ENCODE measurements at regions not wholly inside any gene's neighbourhood (a gene's known extent, or its start where the extent isn't known, plus 50 kb on each side); places are given as distances from the start of the nearest gene placed in this dataset.

DNA sequence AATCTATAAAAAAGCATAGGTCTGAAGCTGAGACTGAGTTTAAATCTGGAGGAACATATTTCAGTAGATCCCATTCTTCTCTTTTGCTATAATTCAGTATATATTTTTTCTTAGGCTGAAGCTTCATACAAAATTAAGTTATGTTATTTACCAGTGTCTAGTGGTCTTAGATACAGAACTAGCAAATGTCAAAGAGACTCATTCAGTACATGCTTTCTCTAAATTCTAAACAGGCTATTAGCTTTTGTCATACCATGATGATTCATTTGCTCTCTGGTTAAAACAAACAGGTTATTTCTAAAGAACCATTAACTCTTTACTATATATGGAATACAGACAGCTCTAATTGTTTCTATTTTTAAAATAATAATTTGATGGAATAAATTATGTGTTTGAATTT is 1170.2 kb upstream of the PRMT6 start:
- H3K27ac ChIP-seq (ENCODE audit: insufficient read depth in 1 of 2, low read depth in 1 of 2, low read length in 2 of 2, poor library complexity in 1 of 2, severe bottlenecking in 2 of 2) = no peak overlapping the region
- POLR2A ChIA-PET = no interaction called here
- CTCF ChIA-PET = no interaction called here

DNA sequence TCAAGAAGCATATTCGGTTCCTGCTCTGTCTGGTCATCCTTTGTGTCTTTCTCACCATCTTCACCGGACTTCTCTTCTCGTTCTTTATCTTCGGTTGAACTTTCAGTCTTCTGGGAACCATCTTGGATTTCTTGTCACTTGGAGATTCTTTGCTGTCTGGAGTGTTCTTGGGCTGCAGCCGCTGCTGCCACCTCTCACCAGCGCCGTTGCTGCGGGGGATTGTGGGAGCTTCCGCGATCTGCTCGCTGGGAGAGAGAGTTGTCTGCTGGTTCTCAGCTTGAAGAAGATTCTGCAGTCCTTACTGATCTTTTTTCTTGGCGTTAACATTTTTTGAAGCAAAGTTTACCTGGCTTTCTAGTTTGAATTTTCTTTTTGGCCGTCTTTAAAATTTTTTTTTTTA is 1165.2 kb upstream of the PRMT6 start:
- H3K27ac ChIP-seq (ENCODE audit: insufficient read depth in 1 of 2, low read depth in 1 of 2, low read length in 2 of 2, poor library complexity in 1 of 2, severe bottlenecking in 2 of 2) = no peak overlapping the region
- H3K4me3 ChIP-seq (ENCODE audit: control insufficient read depth in 1 of 7, extremely low read depth in 1 of 7, insufficient read depth in 4 of 7, low read depth in 2 of 7, low read length in 6 of 7) = no peak overlapping the region
- H3K4me1 ChIP-seq (ENCODE audit: control extremely low read depth in 1 of 4, control insufficient read depth in 4 of 4, insufficient read depth in 4 of 4, low read length in 3 of 4) = no peaks in the 10 kb centered on the region
- no peaks in the 10 kb centered on the region for H3K27me3 ChIP-seq (replicated peaks in 2 of 5; ENCODE audit: control insufficient read depth in 4 of 5, insufficient read depth in 5 of 5, low read length in 4 of 5)
- ChIA-PET CTCF (no interaction called here), POLR2A (no interaction called here)
- H3K9me3 ChIP-seq (ENCODE audit: control extremely low read depth in 1 of 5, control insufficient read depth in 4 of 5, insufficient read depth in 2 of 5, low read depth in 1 of 5, low read length in 4 of 5) = no peaks in the 10 kb centered on the region
- WGBS (ENCODE audit: insufficient coverage) = 89% methylated on average over 11 of the region's 13 CpGs
- no peak for DNase-seq
- H3K36me3 ChIP-seq (ENCODE audit: control insufficient read depth in 4 of 4, insufficient read depth in 4 of 4, low read length in 3 of 4) = no peaks in the 10 kb centered on the region

More for the DNA sequence above, 1170.2 kb upstream of the PRMT6 start:
- no peak for DNase-seq
- Histone ChIP-seq H3K4me3 (ENCODE audit: control insufficient read depth in 1 of 7, extremely low read depth in 1 of 7, insufficient read depth in 4 of 7, low read depth in 2 of 7, low read length in 6 of 7) (no peak overlapping the region), H3K9me3 (ENCODE audit: control extremely low read depth in 1 of 5, control insufficient read depth in 4 of 5, insufficient read depth in 2 of 5, low read depth in 1 of 5, low read length in 4 of 5) (no peaks in the 10 kb centered on the region), H3K27me3 (replicated peaks in 2 of 5; ENCODE audit: control insufficient read depth in 4 of 5, insufficient read depth in 5 of 5, low read length in 4 of 5) (no peaks in the 10 kb centered on the region), H3K36me3 (ENCODE audit: control insufficient read depth in 4 of 4, insufficient read depth in 4 of 4, low read length in 3 of 4) (no peaks in the 10 kb centered on the region), H3K4me1 (ENCODE audit: control extremely low read depth in 1 of 4, control insufficient read depth in 4 of 4, insufficient read depth in 4 of 4, low read length in 3 of 4) (no peaks in the 10 kb centered on the region)

DNA sequence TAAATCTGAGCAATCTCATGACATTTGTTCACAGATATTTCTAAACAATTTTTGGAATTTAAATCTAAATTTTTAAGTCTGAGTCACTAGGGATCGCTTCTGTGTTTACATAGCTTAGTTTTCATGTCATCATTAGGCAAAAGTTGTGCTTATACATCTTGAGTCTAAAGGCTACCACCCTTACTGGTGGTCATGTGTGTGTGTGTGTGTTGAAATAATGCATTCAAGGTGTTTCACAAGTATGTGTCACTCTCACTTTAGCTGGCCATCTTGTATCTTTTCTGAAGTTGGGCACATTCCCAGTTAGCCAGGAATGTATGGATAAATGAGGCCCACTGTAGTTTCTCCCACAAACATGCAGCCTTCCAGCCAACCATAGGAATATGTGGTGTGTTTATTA is 1162.5 kb upstream of the PRMT6 start:
- no peaks in the 10 kb centered on the region for H3K9me3 ChIP-seq (ENCODE audit: control extremely low read depth in 1 of 5, control insufficient read depth in 4 of 5, insufficient read depth in 2 of 5, low read depth in 1 of 5, low read length in 4 of 5)
- WGBS (ENCODE audit: insufficient coverage) = no CpG with 5 or more reads among the region's 1 CpG
- no peaks in the 10 kb centered on the region for H3K36me3 ChIP-seq (ENCODE audit: control insufficient read depth in 4 of 4, insufficient read depth in 4 of 4, low read length in 3 of 4)
- DNase-seq = no peak
- no peaks in the 10 kb centered on the region for H3K4me1 ChIP-seq (ENCODE audit: control extremely low read depth in 1 of 4, control insufficient read depth in 4 of 4, insufficient read depth in 4 of 4, low read length in 3 of 4)
- ChIA-PET POLR2A (no interaction called here), CTCF (no interaction called here)
- H3K27ac ChIP-seq (ENCODE audit: insufficient read depth in 1 of 2, low read depth in 1 of 2, low read length in 2 of 2, poor library complexity in 1 of 2, severe bottlenecking in 2 of 2) = no peak overlapping the region
- H3K4me3 ChIP-seq (ENCODE audit: control insufficient read depth in 1 of 7, extremely low read depth in 1 of 7, insufficient read depth in 4 of 7, low read depth in 2 of 7, low read length in 6 of 7) = no peak overlapping the region
- H3K27me3 ChIP-seq (replicated peaks in 2 of 5; ENCODE audit: control insufficient read depth in 4 of 5, insufficient read depth in 5 of 5, low read length in 4 of 5) = no peaks in the 10 kb centered on the region

GRCh38 chr1:105909811-105910210 is 1146.7 kb upstream of the PRMT6 start:
- no peak overlapping the region for H3K27ac ChIP-seq (ENCODE audit: insufficient read depth in 1 of 2, low read depth in 1 of 2, low read length in 2 of 2, poor library complexity in 1 of 2, severe bottlenecking in 2 of 2)
- H3K4me3 ChIP-seq (ENCODE audit: control insufficient read depth in 1 of 7, extremely low read depth in 1 of 7, insufficient read depth in 4 of 7, low read depth in 2 of 7, low read length in 6 of 7) = no peak overlapping the region
- H3K4me1 ChIP-seq (ENCODE audit: control extremely low read depth in 1 of 4, control insufficient read depth in 4 of 4, insufficient read depth in 4 of 4, low read length in 3 of 4) = no peaks in the 10 kb centered on the region
- H3K36me3 ChIP-seq (ENCODE audit: control insufficient read depth in 4 of 4, insufficient read depth in 4 of 4, low read length in 3 of 4) = no peaks in the 10 kb centered on the region
- 83% methylated on average over 2 of the region's 2 CpGs for WGBS (ENCODE audit: insufficient coverage)
- H3K9me3 ChIP-seq (ENCODE audit: control extremely low read depth in 1 of 5, control insufficient read depth in 4 of 5, insufficient read depth in 2 of 5, low read depth in 1 of 5, low read length in 4 of 5) = no peaks in the 10 kb centered on the region
- POLR2A ChIA-PET = no interaction called here
- no peaks in the 10 kb centered on the region for H3K27me3 ChIP-seq (replicated peaks in 2 of 5; ENCODE audit: control insufficient read depth in 4 of 5, insufficient read depth in 5 of 5, low read length in 4 of 5)
- DNase-seq = no peak
- CTCF ChIA-PET = interaction anchor here (0.6 kb wide), 1 partner anchor 106 kb away, joined by 3 read pairs; no protein-coding TSS in a partner anchor

- Histone ChIP-seq H3K27ac (ENCODE audit: insufficient read depth in 1 of 2, low read depth in 1 of 2, low read length in 2 of 2, poor library complexity in 1 of 2, severe bottlenecking in 2 of 2) (no peak overlapping the region), H3K4me1 (ENCODE audit: control extremely low read depth in 1 of 4, control insufficient read depth in 4 of 4, insufficient read depth in 4 of 4, low read length in 3 of 4) (no peaks in the 10 kb centered on the region), H3K36me3 (ENCODE audit: control insufficient read depth in 4 of 4, insufficient read depth in 4 of 4, low read length in 3 of 4) (no peaks in the 10 kb centered on the region), H3K27me3 (replicated peaks in 2 of 5; ENCODE audit: control insufficient read depth in 4 of 5, insufficient read depth in 5 of 5, low read length in 4 of 5) (no peaks in the 10 kb centered on the region), H3K9me3 (ENCODE audit: control extremely low read depth in 1 of 5, control insufficient read depth in 4 of 5, insufficient read depth in 2 of 5, low read depth in 1 of 5, low read length in 4 of 5) (no peaks in the 10 kb centered on the region), H3K4me3 (ENCODE audit: control insufficient read depth in 1 of 7, extremely low read depth in 1 of 7, insufficient read depth in 4 of 7, low read depth in 2 of 7, low read length in 6 of 7) (no peak overlapping the region)
- POLR2A ChIA-PET = no interaction called here
- no peak for DNase-seq
- WGBS (ENCODE audit: insufficient coverage) = 100% methylated on average over 5 of the region's 5 CpGs
- CTCF ChIA-PET = no interaction called here
These were observed 1142.1 kb upstream of the PRMT6 start for GRCh38 chr1:105914403-105914802.

GRCh38 chr1:105934806-105935205 is 1121.7 kb upstream of the PRMT6 start:
- no peaks in the 10 kb centered on the region for H3K36me3 ChIP-seq (ENCODE audit: control insufficient read depth in 4 of 4, insufficient read depth in 4 of 4, low read length in 3 of 4)
- no peak overlapping the region for H3K4me3 ChIP-seq (ENCODE audit: control insufficient read depth in 1 of 7, extremely low read depth in 1 of 7, insufficient read depth in 4 of 7, low read depth in 2 of 7, low read length in 6 of 7)
- H3K27me3 ChIP-seq (replicated peaks in 2 of 5; ENCODE audit: control insufficient read depth in 4 of 5, insufficient read depth in 5 of 5, low read length in 4 of 5) = no peaks in the 10 kb centered on the region
- H3K9me3 ChIP-seq (ENCODE audit: control extremely low read depth in 1 of 5, control insufficient read depth in 4 of 5, insufficient read depth in 2 of 5, low read depth in 1 of 5, low read length in 4 of 5) = no peaks in the 10 kb centered on the region
- WGBS (ENCODE audit: insufficient coverage) = no CpG with 5 or more reads among the region's 1 CpG
- ChIA-PET CTCF (no interaction called here), POLR2A (no interaction called here)
- no peak for DNase-seq
- H3K4me1 ChIP-seq (ENCODE audit: control extremely low read depth in 1 of 4, control insufficient read depth in 4 of 4, insufficient read depth in 4 of 4, low read length in 3 of 4) = no peaks in the 10 kb centered on the region
- H3K27ac ChIP-seq (ENCODE audit: insufficient read depth in 1 of 2, low read depth in 1 of 2, low read length in 2 of 2, poor library complexity in 1 of 2, severe bottlenecking in 2 of 2) = no peak overlapping the region

GRCh38 chr1:105964879-105965278 is 1091.6 kb upstream of the PRMT6 start:
- Histone ChIP-seq H3K4me1 (ENCODE audit: control extremely low read depth in 1 of 4, control insufficient read depth in 4 of 4, insufficient read depth in 4 of 4, low read length in 3 of 4) (no peaks in the 10 kb centered on the region), H3K27ac (ENCODE audit: insufficient read depth in 1 of 2, low read depth in 1 of 2, low read length in 2 of 2, poor library complexity in 1 of 2, severe bottlenecking in 2 of 2) (no peak overlapping the region), H3K27me3 (replicated peaks in 2 of 5; ENCODE audit: control insufficient read depth in 4 of 5, insufficient read depth in 5 of 5, low read length in 4 of 5) (no peaks in the 10 kb centered on the region), H3K9me3 (ENCODE audit: control extremely low read depth in 1 of 5, control insufficient read depth in 4 of 5, insufficient read depth in 2 of 5, low read depth in 1 of 5, low read length in 4 of 5) (peaks cover 0 to 1% (median 0%) of the 10 kb centered on the region in 5 experiments), H3K36me3 (ENCODE audit: control insufficient read depth in 4 of 4, insufficient read depth in 4 of 4, low read length in 3 of 4) (no peaks in the 10 kb centered on the region), H3K4me3 (ENCODE audit: control insufficient read depth in 1 of 7, extremely low read depth in 1 of 7, insufficient read depth in 4 of 7, low read depth in 2 of 7, low read length in 6 of 7) (no peak overlapping the region)
- CTCF ChIA-PET = no interaction called here
- DNase-seq = no peak
- POLR2A ChIA-PET = no interaction called here
- WGBS (ENCODE audit: insufficient coverage) = 80% methylated on average over 1 of the region's 4 CpGs

DNA sequence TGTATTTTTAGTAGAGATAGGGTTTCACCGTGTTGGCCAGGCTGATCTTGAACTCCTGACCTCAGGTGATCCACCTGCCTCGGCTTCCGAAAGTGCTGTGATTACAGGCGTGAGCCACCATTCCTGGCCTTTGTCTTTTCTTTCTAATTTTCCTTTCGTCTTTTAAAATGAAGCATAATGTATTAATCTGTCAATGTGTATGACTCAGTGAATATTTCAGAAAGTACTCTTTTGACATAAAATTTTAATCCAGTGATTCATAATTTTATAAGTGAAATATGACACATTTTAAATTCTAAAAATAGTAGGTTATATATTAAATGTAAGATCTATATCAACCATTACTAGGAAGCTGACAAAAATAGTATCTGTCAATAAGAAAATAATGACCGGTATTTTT is 1059.0 kb upstream of the PRMT6 start:
- H3K4me1 ChIP-seq (ENCODE audit: control extremely low read depth in 1 of 4, control insufficient read depth in 4 of 4, insufficient read depth in 4 of 4, low read length in 3 of 4) = no peaks in the 10 kb centered on the region
- H3K4me3 ChIP-seq (ENCODE audit: control insufficient read depth in 1 of 7, extremely low read depth in 1 of 7, insufficient read depth in 4 of 7, low read depth in 2 of 7, low read length in 6 of 7) = no peak overlapping the region
- H3K9me3 ChIP-seq (ENCODE audit: control extremely low read depth in 1 of 5, control insufficient read depth in 4 of 5, insufficient read depth in 2 of 5, low read depth in 1 of 5, low read length in 4 of 5) = no peaks in the 10 kb centered on the region
- no peak overlapping the region for H3K27ac ChIP-seq (ENCODE audit: insufficient read depth in 1 of 2, low read depth in 1 of 2, low read length in 2 of 2, poor library complexity in 1 of 2, severe bottlenecking in 2 of 2)
- no peaks in the 10 kb centered on the region for H3K36me3 ChIP-seq (ENCODE audit: control insufficient read depth in 4 of 4, insufficient read depth in 4 of 4, low read length in 3 of 4)
- no peaks in the 10 kb centered on the region for H3K27me3 ChIP-seq (replicated peaks in 2 of 5; ENCODE audit: control insufficient read depth in 4 of 5, insufficient read depth in 5 of 5, low read length in 4 of 5)
- DNase-seq = no peak
- ChIA-PET POLR2A (no interaction called here), CTCF (no interaction called here)
- WGBS (ENCODE audit: insufficient coverage) = 93% methylated on average over 3 of the region's 6 CpGs
